PC-9 (cell line): ENCODE measurements at regions not wholly inside any gene's neighbourhood (a gene's known extent, or its start where the extent isn't known, plus 50 kb on each side); places are given as distances from the start of the nearest gene placed in this dataset.
A peak's percentile ranks its signal among the peaks of the same experiment; 100 is the strongest.

Experiments used
- BruUV-seq: library from RNA; stranded (reverse); fragments of 400-500 nt; replicated peaks from 2 replicates; lab custom pipeline; 2021; lab: Mats Ljungman, UMichigan
- CTCF ChIA-PET: fragments of 300-600 bp; sonication (Branson Sonifier 250); formaldehyde crosslinking; loops from one replicate; lab custom pipeline; 2022; ENCODE audit warnings: antibody characterized with exemption; lab: Charles Lee
- POLR2A ChIA-PET: fragments of 300-600 bp; sonication (Branson Sonifier 250); formaldehyde crosslinking; loops from one replicate; lab custom pipeline; 2022; ENCODE audit warnings: antibody characterized with exemption; ENCODE audit not compliant: unreplicated experiment; lab: Charles Lee
- DNase-seq, 2 experiments: peaks; one replicate each; pipeline versions ENCODE4 v3.0.0 to v3.0.0-alpha.2; 2015 to 2022; ENCODE audit warnings: mixed read lengths in 1 of 2
- H2AFZ ChIP-seq: fragments of 200-600 bp; sonication (generic); 2 replicates; pipeline ENCODE4 v1.8.1; 2017; ENCODE audit warnings: antibody characterized with exemption
- H3F3A ChIP-seq: fragments of 200-600 bp; sonication (generic); 2 replicates; pipeline ENCODE4 v1.8.1; 2017; ENCODE audit warnings: antibody characterized with exemption, mild to moderate bottlenecking, low read depth; ENCODE audit not compliant: insufficient read depth
- H3K27ac ChIP-seq: fragments of 200-600 bp; sonication (generic); 2 replicates; pipeline ENCODE4 v1.6.1; 2016; ENCODE audit warnings: mixed run types
- H3K27me3 ChIP-seq: fragments of 200-600 bp; sonication (generic); 2 replicates; pipeline ENCODE4 v1.6.1; 2016; ENCODE audit warnings: low read depth, mixed run types; ENCODE audit not compliant: insufficient read depth
- H3K36me3 ChIP-seq: fragments of 200-600 bp; sonication (generic); 2 replicates; pipeline ENCODE4 v1.6.1; 2016; ENCODE audit warnings: low read depth, mixed run types
- H3K4me1 ChIP-seq: fragments of 200-600 bp; sonication (generic); replicated peaks from 2 replicates; pipeline ENCODE4 v1.6.1; 2016; ENCODE audit warnings: mixed run types; ENCODE audit not compliant: insufficient read depth
- H3K4me2 ChIP-seq: fragments of 200-600 bp; sonication (generic); 2 replicates; pipeline ENCODE4 v1.6.1; 2017; ENCODE audit warnings: mixed run types
- H3K4me3 ChIP-seq: fragments of 200-600 bp; sonication (generic); 2 replicates; pipeline ENCODE4 v1.6.1; 2016; ENCODE audit warnings: mixed run types
- H3K79me2 ChIP-seq: fragments of 200-600 bp; sonication (generic); 2 replicates; pipeline ENCODE4 v1.6.1; 2017; ENCODE audit warnings: low read depth, mixed run types
- H3K9me2 ChIP-seq: fragments of 200-600 bp; sonication (generic); 2 replicates; pipeline ENCODE4 v1.8.1; 2017; ENCODE audit warnings: mild to moderate bottlenecking; ENCODE audit not compliant: insufficient read depth
- H3K9me3 ChIP-seq: fragments of 200-600 bp; sonication (generic); 2 replicates; pipeline ENCODE4 v1.8.1; 2016; ENCODE audit warnings: low read depth; ENCODE audit not compliant: insufficient read depth
- H4K20me1 ChIP-seq: fragments of 200-600 bp; sonication (generic); 2 replicates; pipeline ENCODE4 v1.8.1; 2017; ENCODE audit not compliant: insufficient read depth
- CTCF ChIP-seq: fragments of 200-600 bp; sonication (generic); conservative IDR thresholded peaks from 2 replicates; pipeline ENCODE4 v1.6.1; 2017; ENCODE audit warnings: mixed run types, antibody characterized with exemption, mild to moderate bottlenecking, moderate library complexity
- EZH2 ChIP-seq: fragments of 200-600 bp; sonication (generic); IDR thresholded peaks from 2 replicates; pipeline ENCODE4 v1.8.0; 2017; ENCODE audit warnings: antibody characterized with exemption, low read depth
- intact Hi-C: fragments of 100-400 bp; cut with micrococcal nuclease; formaldehyde crosslinking; loops from one replicate; pipeline ENCODE4 v1.10.0; 2022; ENCODE audit not compliant: unreplicated experiment

GRCh38 chr4:122034619-122035018 is 82.8 kb upstream of the TRPC3 start:
- H3F3A ChIP-seq, result no peaks in the 10 kb centered on the region
- no peak overlapping the region for H3K4me2 ChIP-seq
- H3K36me3 ChIP-seq, result no peaks in the 10 kb centered on the region
- no peak overlapping the region for H3K4me3 ChIP-seq
- no peak for DNase-seq
- intact Hi-C loops, result no loop called here
- peak overlapping the region; percentile 9; the same call in 1 of the 2 replicates for H2AFZ ChIP-seq
- BruUV-seq, result no TSS peak
- CTCF ChIA-PET, result no interaction called here
- 0 out of 2 replicates have a peak, but pooled peaks cover 3% of the 10 kb centered on the region for H3K27me3 ChIP-seq
- H3K27ac ChIP-seq, result no peak overlapping the region
- no peaks in the 10 kb centered on the region; the same call in 1 of the 2 replicates for H4K20me1 ChIP-seq
- H3K9me2 ChIP-seq, result 0 out of 2 replicates have a peak, but pooled peaks cover 8% of the 10 kb centered on the region
- H3K9me3 ChIP-seq, result no peaks in the 10 kb centered on the region
- POLR2A ChIA-PET, result no interaction called here
- TF ChIP-seq CTCF, result no peak
- no peak for TF ChIP-seq EZH2
- peaks cover 9% of the 10 kb centered on the region for H3K4me1 ChIP-seq
- H3K79me2 ChIP-seq, result no peaks in the 10 kb centered on the region

GRCh38 chr4:122027203-122027602 is 75.3 kb upstream of the TRPC3 start:
- Histone ChIP-seq H3K79me2 (no peaks in the 10 kb centered on the region), H3K9me2 (no peaks in the 10 kb centered on the region), H3K27me3 (0 out of 2 replicates have a peak, but pooled peaks cover 3% of the 10 kb centered on the region), H3K9me3 (no peaks in the 10 kb centered on the region), H2AFZ (no peak overlapping the region), H4K20me1 (no peaks in the 10 kb centered on the region; the same call in 1 of the 2 replicates), H3F3A (no peaks in the 10 kb centered on the region), H3K4me1 (no peaks in the 10 kb centered on the region), H3K4me2 (no peak overlapping the region), H3K36me3 (no peaks in the 10 kb centered on the region), H3K27ac (no peak overlapping the region), H3K4me3 (no peak overlapping the region)
- DNase-seq, result no peak
- ChIA-PET CTCF (no interaction called here), POLR2A (no interaction called here)
- no TSS peak for BruUV-seq
- intact Hi-C loops, result no loop called here
- TF ChIP-seq CTCF, result no peak
- no peak for TF ChIP-seq EZH2

GRCh38 chr4:122017296-122017695 is 65.4 kb upstream of the TRPC3 start:
- Histone ChIP-seq H3K27me3 (no peaks in the 10 kb centered on the region), H2AFZ (no peak overlapping the region), H3F3A (no peaks in the 10 kb centered on the region), H3K79me2 (no peaks in the 10 kb centered on the region), H3K4me1 (no peaks in the 10 kb centered on the region), H3K4me2 (no peak overlapping the region), H3K4me3 (no peak overlapping the region), H3K9me2 (0 out of 2 replicates have a peak, but pooled peaks cover 4% of the 10 kb centered on the region), H3K9me3 (no peaks in the 10 kb centered on the region; the same call in 1 of the 2 replicates), H3K27ac (no peak overlapping the region), H4K20me1 (no peaks in the 10 kb centered on the region), H3K36me3 (no peaks in the 10 kb centered on the region)
- ChIA-PET CTCF (no interaction called here), POLR2A (no interaction called here)
- no TSS peak for BruUV-seq
- TF ChIP-seq EZH2, result no peak
- no peak for TF ChIP-seq CTCF
- intact Hi-C loops, result no loop called here
- no peak for DNase-seq
